GM18507 (cell line): ENCODE measurements at regions not wholly inside any gene's neighbourhood (a gene's known extent, or its start where the extent isn't known, plus 50 kb on each side); places are given as distances from the start of the nearest gene placed in this dataset.
"Not testable (repeated sequence)": the region's sequence is repeated elsewhere in the genome, so short reads cannot be mapped to it uniquely, and the experiment has no call there.

ENCODE experiments used
- DNase-seq: peaks from one replicate; pipeline ENCODE4 v3.0.0; 2011; ENCODE audit warnings: low read depth; ENCODE audit not compliant: insufficient read length; ENCODE audit errors: extremely low spot score
- FAIRE-seq: peaks from 2 replicates; lab custom pipeline; 2011; peaks lifted over from hg19 to GRCh38; lab: Jason Lieb, UNC

- FAIRE-seq, result no peak
Measured at GRCh38 chr1:219560856-219561255, 52.0 kb downstream of the ZC3H11B start.

DNA sequence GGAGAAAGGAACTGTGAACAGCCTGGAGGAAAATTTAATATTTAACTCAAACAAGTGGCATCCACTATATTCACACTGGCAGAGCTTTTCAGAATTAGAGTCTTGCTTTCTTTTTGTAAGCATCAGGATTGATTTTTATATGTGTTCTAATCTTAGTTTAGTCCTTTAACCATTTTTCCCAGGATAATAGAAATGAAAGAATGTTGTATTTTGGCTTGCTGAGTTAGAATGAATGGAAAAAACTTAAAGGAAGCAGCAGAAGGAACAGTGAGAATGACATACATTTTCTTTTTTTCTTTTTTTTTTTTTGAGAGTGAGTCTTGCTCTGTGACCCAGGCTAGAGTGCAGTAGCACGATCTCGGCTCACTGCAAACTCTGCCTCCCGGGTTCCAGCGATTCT, 53.0 kb downstream of the ZC3H11B start:
- no peak for FAIRE-seq

More at GRCh38 chr1:219560856-219561255, 52.0 kb downstream of the ZC3H11B start:
- no peak for DNase-seq

GRCh38 chr1:219555806-219556205, 57.1 kb downstream of the ZC3H11B start:
- DNase-seq (no peak), FAIRE-seq (no peak)

More for the DNA sequence above, 53.0 kb downstream of the ZC3H11B start:
- DNase-seq, result no peak

- FAIRE-seq, result no peak
Measured at GRCh38 chr1:219555031-219555692, 57.7 kb downstream of the ZC3H11B start.

GRCh38 chr1:219553934-219554502, 58.9 kb downstream of the ZC3H11B start:
- FAIRE-seq (no peak), DNase-seq (no peak)

More at GRCh38 chr1:219555031-219555692, 57.7 kb downstream of the ZC3H11B start:
- DNase-seq, result no peak

GRCh38 chr1:219550201-219550600, 62.7 kb downstream of the ZC3H11B start:
- DNase-seq (no peak), FAIRE-seq (no peak)

GRCh38 chr1:219549215-219549614, 63.7 kb downstream of the ZC3H11B start:
- DNase-seq (no peak), FAIRE-seq (no peak)

DNA sequence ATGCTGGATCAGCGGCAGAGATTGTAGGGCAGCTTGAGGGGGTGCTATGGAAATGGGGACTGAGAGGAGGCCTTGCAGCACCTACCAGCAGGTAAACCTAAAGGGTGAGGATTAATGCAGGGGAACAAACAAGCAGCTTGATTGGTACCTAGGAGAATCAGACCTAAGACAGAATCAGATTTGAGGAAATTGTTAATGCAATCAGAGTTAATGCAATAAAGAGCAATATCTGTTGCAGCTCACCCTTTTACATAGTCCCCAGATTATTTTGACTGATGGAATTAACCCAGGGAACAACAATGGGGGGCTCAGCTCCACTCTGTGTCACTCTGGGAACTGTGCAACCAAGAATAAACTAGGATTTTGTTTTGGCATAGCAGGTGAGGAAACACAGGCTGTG, 64.5 kb downstream of the ZC3H11B start:
- no peak for FAIRE-seq
- DNase-seq, result no peak

DNA sequence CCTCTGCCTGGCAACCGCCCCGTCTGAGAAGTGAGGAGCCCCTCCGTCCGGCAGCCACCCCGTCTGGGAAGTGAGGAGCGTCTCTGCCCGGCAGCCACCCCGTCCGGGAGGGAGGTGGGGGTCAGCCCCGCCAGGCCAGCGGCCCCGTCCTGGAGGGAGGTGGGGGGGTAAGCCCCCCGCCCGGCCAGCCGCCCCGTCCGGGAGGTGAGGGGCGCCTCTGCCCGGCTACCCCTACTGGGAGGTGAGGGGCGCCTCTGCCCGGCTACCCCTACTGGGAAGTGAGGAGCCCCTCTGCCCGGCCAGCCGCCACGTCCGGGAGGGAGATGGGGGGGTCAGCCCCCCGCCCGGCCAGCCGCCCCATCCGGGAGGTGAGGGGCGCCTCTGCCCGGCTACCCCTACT, 67.1 kb downstream of the ZC3H11B start:
- not testable (repeated sequence) for FAIRE-seq, DNase-seq

- no peak for DNase-seq
- no peak for FAIRE-seq
Measured at GRCh38 chr1:219544163-219544846, 68.6 kb downstream of the ZC3H11B start.

- DNase-seq (no peak), FAIRE-seq (no peak)
Measured at GRCh38 chr1:219542828-219543518, 69.9 kb downstream of the ZC3H11B start.

DNA sequence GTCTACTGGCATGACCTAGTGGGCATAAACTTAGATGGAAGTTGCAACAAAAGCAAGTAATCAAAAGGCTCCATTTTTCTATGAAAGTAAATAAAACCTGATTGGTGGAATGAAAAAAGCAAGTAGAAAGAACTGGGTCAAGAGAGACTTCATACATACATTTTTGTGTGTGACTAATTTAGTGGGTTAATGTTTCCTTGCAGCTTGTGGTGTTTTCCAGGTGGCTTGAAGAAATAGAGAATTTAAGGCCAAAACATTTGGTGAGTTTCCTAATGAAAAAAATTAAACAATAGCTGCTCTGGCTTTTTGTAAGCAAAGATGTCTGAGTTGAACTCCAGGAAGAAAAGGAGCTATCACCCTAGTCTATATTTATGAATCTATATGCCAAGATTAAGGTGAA, 71.0 kb downstream of the ZC3H11B start:
- DNase-seq (no peak), FAIRE-seq (no peak)

DNA sequence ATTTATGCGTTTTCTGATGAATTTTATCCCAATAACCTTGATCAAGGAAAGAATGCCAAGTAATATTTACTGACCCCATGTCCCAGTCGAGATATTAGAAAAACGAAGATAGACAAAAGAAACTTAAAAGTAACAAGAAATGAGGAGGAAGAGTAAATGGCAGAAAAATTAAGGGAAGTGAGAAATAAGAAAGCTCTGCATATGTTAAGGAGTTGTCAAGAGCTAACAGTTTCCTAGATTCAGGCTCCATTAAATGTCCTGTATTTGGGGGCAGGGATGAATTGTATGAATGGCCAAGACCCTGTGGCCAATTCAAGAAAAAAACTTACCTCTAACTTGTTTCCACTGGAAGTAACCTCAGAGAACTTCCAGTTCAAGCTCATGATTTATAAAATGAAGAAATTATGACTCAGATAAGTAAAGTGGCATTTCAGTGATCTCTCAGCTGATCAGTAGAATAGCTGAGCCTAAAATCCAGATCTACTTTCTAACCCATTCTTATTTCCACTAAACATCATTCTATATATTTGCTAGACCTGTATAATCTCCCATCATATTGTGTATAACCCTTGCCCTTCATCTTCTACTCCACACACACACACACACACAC, 73.2 kb downstream of the ZC3H11B start:
- FAIRE-seq (no peak), DNase-seq (no peak)

- DNase-seq (no peak), FAIRE-seq (no peak)
Measured at GRCh38 chr1:219538886-219539285, 74.0 kb downstream of the ZC3H11B start.

- FAIRE-seq (no peak), DNase-seq (no peak)
Measured at GRCh38 chr1:219537223-219537631, 75.7 kb downstream of the ZC3H11B start.

GRCh38 chr1:219536038-219536437, 76.9 kb downstream of the ZC3H11B start:
- FAIRE-seq, result no peak
- DNase-seq, result no peak

DNA sequence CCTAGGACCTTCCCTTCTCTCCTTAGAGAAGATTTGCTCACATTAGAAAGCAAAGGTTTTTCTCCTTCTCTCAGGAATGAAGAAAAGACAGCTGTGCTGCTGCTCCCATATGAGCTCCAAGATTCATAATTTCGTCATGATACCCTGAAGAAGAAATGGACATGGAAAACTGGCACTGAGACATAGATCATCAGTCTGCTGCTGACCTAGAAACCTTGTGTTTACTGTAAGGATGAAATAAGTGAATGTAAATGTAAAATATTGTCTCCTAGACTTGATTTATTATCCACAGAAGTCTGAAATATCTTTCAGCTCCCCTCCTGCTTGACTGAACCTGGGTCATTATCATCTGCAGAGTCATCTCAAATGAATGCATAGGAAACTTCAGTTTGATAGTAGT, 77.9 kb downstream of the ZC3H11B start:
- DNase-seq (no peak), FAIRE-seq (no peak)

DNA sequence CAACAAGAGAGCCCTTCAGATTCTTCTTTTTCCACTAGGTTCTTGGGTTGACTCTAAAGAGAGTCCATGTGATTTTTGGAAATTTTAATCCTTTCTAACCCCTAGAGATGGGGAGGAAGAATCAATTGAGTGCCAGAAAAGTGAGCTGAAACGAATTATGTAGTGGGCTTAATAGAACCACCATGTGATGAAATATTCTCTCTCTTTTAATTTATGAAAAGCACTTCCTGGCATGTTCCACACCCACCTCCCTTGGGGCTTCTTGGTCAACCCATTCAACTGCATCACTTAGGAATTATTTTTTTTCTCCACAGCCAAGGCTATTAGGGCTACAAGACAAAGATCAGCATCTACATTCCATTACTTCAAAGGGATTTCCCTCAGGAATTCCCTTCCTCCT, 79.6 kb downstream of the ZC3H11B start:
- DNase-seq, result no peak
- FAIRE-seq, result no peak

- FAIRE-seq (no peak), DNase-seq (no peak)
Measured at GRCh38 chr1:219529116-219529515, 83.8 kb downstream of the ZC3H11B start.

- DNase-seq, result no peak
- FAIRE-seq, result no peak
Measured at GRCh38 chr1:219528633-219529032, 84.3 kb downstream of the ZC3H11B start.
